Stimulated activated CD8-positive, alpha-beta memory T cell treated with anti-CD3 and anti-CD28 coated beads, Interleukin-7, amount 100 ng/mL, for 24 hours (primary cell): ENCODE measurements at regions not wholly inside any gene's neighbourhood (a gene's known extent, or its start where the extent isn't known, plus 50 kb on each side); places are given as distances from the start of the nearest gene placed in this dataset.
"Not testable (repeated sequence)": the region's sequence is repeated elsewhere in the genome, so short reads cannot be mapped to it uniquely, and the experiment has no call there.

Source experiments
- DNase-seq: peaks from one replicate; pipeline ENCODE4 v3.0.0-alpha.2; 2020; ENCODE audit warnings: low read depth

DNA sequence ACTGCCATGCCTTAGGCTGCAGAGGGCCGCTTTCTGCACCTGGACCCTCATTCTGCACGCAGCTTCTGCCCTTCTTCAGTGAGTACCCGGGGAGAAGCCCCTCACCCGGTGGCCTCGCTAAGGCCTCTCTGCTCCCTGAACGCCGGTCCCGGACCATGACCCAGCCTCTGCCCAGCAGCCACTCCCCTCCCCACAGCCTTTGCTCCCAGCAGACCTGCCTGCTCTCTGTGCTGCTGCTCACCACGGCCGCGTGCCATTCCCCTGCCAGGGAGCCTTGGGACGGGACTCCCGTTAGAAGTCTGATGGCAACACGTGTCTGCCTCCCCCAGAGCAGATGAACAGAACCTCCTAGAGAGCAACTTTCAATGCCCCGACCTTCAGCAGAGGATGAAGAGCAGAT lies 282.8 kb downstream of the NDUFA10 start:
- no peak for DNase-seq

DNA sequence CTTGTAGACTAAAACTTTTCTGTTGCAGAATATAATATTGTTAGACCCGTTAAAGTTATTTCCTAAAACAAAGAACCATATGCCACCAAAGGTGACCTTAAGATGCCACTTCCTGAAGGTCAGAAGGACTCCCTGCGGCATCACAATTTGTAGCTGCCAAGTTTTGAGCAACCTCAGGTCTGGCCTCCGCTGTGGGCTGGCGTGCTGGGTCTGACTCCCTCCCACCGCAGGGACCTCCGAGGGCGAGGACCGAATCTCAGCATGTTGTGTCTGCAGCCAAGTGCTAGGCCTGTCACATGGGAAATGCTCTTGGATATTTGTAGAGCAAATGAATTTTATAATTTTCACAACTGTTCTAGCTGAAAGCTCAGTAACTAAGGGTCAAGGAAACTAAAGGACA lies 285.9 kb downstream of the NDUFA10 start:
- no peak for DNase-seq

DNA sequence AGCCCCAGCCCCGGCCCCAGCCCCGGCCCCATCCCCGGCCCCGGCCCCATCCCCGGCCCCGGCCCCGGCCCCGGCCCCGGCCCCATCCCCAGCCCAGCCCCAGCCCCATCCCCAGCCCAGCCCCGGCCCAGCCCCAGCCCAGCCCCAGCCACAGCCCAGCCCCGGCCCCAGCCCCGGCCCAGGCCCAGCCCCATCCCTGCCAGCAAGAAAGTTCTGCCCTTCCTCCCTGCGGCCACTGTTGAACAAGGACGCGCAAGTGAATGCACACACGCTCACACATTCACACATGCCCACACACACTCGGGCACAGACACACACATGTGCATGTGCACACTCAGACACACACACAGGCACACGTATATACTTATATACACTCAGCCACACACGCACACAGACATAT lies 287.0 kb downstream of the NDUFA10 start:
- no peak for DNase-seq

DNA sequence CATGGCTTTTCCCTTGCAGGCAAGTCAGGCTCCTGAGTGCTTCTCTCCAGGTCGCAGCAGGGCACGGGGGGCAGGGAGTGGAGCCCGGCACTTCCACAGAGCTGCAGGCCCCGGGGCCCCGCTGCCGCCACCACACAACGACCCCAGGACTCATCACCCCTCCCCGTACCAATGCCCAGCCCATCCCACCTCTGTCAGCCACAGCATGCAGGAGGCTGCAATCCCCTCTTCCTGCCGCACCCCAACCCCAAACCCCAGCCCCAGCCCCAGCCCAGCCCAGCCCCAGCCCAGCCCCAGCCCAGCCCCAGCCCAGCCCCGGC lies 288.0 kb downstream of the NDUFA10 start:
- no peak for DNase-seq

DNA sequence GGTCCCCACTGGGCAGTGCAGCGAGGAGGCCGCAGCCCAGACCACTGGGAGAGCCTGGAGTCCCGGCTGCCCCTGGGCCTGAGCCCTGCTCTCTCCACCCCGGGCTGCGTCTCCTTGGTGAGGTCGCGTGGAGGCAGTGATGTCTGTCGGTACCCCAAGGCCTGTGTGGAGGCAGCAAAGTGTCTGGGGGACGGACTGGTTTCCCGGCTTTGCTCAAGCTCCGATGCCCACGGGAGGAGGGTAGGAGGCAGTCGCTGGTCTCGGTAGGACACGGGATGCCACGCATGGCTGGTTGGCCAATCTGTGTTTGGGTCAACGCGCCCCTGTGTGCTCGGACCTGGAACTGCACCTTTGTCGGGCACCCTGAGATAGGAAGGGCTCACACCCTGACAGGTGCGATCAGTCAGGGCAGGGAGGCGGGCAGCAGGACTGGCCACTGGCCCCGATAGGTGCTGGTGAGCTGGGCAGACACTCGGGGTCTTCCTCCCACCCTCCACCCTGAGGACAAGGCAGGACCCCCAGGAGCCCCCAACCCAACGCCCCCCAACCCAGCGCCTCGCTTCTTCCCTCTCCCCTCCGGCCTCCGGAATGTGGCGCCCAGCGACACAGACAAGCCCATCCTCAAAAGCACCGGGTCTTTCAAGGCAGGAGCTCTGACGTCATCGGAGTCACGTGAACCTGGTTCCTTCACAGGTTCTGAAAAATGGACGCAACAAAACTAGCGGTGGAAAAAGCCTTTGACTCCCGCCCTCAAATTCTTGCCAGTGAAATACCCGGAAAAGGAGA lies 288.6 kb downstream of the NDUFA10 start:
- no peak for DNase-seq

DNA sequence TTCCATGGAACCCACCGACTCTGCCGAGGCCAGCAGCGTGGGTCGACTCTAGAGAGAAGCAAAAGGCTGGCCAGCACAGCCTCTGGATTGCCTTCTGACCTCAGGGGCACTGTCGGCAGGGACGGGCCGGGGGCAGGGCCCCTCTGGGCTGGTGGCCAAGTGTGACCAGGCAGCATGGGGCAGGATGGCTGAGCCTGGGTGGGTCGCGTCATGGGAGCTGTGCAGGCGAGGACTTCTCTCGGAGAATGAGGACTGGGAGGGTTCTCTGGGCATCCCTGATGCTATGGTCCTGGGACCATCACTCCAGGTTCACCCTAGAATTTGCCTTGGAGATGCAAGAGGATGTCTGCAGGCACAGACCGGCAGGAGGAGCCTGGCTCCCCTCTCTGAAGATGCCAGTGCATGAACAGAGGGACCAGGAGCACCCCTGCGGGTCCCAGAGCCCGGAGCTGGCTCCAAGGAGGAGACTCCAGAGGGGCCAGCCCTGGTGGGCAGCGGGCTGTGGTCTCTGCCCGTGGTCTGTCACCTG lies 289.2 kb downstream of the NDUFA10 start:
- DNase-seq = no peak

DNA sequence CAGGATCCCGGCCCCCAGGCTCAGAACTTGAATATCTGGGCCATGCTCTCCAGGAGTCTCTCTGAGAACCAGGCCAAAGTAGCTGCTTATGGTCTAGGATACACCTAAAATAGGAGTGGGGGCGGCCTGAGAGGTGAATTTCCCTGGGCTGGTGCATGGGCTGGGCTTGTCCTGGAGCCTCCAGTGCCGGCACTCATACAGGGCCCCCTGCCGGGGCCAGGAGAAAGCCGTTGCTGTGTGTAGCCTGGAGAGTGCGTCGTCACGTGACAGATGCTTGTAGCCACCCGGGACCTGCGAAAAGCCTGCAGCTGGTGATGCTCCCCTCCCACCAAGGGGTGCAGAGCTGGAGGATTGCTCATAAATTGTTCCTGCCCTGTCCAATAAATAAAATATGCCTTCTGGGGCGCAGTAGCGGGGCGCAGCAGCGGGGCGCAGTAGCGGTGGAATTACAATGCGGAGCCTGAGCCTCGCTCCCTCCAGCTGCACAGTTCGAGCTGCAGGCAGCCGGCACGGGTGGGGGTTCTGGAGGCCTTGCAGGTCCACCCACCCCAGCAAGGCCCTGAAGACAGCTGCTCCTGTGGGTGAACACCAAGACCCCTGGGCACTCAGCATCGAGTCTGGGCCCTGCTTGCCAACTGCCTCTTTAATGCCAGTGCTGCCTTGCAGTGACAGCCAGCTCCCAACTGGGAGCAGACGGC lies 289.9 kb downstream of the NDUFA10 start:
- no peak for DNase-seq

DNA sequence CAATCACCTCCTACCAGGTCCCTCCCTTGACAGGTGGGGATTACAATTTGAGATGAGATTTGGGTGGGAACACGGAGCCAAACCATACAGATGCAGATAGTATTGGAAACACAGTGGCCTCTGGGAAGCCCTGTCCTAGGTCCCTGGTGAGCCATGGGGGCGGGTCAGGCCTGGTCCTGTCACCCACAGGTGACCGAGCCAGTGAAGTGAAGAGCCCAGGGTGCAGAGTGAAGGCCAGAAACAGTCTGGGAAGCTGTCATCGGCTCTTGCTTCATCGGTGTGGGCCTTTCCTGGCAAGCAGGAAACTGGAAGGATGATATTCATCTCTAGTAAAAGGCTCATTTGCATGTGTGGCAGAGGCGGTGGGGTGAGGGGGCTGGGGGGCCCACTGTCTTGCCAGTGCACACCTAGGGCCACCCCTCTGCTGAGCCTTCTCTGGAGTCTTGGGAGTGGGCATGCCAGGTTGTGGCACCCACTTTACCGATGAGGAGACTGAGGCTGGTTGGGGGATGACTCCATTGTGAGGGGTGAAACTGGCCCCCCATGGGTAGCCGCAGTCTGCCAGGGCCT lies 290.6 kb downstream of the NDUFA10 start:
- no peak for DNase-seq

DNA sequence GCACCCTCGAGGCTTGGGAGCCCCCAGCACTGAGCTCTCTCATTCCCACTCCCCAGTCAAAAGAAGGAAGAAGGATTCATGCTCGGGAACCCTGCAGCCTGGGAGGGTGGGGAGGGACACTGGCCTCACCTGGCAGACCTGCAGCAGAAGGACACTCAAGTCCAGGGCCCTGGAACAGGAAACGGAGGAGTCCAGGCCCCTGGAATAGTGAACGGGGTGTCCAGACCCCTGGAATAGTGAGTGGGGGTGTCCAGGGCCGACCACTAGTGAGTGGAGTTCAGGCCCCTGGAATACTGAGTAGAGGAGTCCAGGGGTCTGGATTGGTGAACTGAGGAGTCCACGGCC lies 292.5 kb downstream of the NDUFA10 start:
- no peak for DNase-seq

DNA sequence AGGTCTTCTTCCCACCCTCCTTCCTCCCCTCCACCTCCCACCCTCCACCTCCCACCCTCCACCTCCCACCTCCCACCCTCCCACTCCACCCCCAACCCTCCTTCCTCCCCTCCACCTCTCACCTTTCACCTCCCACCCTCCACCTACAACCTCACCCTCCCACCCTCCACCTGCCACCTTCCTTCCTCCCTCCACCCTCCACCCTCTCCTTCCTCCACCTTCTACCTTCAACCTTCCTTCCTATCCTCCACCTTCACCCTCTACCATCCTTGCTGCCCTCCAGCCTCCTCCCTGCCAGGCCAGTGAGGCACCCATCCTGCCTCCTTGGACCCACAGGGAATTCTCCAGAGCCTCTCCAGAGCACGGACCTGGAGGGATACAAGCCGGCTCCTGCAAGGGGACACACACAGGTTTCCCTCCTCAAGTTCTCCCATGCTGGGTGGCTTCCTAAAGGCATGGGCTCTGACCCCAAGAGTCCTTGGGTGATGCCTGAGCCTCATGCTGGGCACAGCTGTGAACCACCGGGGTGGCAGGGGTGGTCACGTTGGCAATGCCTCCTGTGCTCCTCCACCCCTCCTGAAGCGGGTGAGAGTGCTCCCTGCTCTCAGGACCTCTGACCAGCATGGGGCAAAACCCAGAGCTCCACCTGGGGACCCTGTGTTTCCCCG lies 293.0 kb downstream of the NDUFA10 start:
- DNase-seq = no peak

DNA sequence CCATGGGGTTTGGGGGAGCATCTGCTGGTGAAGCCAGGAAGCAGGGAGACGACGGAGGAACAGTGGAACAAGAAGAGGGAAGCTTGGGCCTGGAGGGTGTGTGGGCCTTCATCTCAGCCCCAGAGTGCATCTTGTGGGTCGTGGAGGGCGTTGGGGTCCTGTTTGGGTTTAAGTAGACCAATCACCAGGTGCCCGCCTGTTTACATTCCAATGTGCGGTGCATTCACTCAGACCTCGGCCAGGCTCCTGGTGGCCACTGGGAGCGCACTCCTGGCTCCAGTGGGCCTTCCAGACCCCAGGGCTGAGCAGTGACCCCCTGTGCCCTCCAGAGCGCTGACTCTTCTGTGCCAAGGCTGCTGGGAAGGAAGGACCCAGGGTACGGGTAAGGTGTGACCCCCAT lies 293.7 kb downstream of the NDUFA10 start:
- no peak for DNase-seq

DNA sequence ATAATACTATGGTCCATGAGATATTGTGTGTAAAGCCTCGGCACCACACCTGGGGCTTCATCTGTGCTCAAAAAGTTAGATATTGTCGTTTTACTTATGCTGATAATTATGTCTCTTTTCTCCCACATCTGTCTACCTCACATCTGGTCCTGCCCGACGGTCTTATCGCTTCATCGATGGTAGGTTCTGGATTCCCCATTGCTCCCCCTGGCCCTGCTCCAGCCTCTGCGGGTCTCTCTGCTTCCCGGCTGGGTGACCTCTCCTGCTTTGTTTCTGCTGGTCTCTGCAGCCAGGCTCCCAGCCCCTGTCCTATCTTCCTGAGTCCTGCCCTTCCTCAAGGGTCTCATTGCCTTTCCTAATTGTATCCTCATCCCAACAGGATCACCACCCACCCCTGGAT lies 294.2 kb downstream of the NDUFA10 start:
- no peak for DNase-seq

DNA sequence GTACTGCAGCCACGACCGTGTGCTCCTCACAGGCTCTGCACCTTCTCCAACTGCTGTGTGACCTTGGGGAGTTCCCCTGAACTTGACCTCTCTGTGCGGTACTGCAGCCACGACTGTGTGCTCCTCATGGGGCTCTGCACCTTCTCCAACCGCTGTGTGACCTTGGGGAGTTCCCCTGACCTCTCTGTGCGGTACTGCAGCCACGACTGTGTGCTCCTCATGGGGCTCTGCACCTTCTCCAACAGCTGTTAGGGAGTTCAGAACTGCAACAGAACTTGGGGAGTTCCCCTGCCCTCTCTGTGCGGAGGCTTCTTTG lies 294.6 kb downstream of the NDUFA10 start:
- DNase-seq = not testable (repeated sequence)

DNA sequence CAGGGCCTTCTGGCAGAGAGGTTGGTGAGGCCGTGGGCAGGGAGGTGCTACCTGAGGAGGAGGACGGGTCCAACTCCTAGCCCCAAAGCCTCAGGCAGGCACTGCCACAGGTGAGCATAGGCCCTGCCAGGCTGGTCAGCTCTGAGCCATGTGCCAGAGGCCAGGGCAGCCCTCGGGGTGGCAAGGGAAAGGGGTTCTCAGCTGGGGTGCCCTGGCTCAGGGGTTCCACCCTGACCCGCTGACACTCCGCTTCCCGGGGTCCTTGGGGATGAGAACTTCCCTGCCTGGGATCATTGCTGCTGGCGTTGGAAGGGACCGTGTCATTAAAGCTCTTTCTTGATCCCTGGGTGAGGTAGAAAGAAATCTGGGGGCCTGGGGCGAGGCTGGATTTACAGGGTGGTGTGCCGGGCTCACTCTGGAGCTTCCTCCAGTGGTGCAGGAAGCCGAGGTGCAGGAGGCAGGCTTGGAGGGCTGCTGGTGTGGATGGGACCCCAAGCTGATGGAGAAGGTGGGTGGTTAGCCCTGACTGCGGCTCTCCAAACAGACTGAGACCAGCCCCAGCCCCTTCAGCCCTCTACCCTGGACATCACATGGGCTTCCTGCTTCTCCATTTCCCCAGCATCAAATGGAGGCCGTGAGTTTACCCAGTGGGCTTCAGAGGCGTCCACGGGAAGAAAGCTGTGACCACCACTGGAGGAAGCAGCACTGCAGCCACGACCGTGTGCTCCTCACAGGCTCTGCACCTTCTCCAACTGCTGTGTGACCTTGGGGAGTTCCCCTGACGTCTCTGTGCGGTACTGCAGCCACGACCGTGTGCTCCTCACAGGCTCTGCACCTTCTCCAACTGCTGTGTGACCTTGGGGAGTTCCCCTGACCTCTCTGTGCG lies 295.2 kb downstream of the NDUFA10 start:
- DNase-seq = no peak

DNA sequence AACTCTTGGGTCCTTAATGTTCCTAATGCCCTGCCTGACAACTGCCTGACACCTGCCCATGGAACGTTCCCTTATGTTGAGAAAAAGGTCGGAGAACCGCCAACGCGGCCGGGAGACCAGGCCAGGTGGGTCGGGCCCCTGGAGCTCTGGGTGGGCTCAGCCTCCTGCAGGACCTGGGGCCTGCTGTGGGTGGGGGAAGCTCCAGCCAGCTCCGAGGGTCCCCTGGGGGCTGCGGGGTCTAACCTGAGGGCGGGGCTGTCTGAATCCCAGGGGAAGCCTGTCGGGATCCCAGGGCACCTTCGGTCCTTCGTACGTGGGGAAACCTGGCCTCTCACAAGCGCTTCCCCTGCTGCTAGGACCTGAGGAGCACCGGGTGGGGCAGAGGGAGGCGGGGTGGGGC lies 296.0 kb downstream of the NDUFA10 start:
- no peak for DNase-seq

DNA sequence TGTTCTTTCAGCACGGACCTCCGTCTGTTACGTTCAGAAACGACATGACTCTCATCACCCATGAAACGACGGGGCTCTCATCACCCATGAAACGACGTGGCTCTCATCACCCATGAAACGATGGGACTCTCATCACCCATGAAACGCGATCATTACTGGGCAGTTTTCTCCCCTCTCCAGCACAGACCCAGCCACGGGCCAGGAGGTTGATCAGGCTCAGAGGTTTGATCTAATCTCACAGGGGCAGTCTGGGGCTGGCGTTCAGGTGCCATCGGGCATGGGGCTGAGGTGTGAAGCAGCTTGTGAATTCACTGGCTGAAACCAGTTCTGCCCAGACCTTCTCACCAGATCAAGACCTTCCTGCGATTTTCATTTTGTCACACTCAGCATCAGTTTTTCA lies 296.4 kb downstream of the NDUFA10 start:
- no peak for DNase-seq

DNA sequence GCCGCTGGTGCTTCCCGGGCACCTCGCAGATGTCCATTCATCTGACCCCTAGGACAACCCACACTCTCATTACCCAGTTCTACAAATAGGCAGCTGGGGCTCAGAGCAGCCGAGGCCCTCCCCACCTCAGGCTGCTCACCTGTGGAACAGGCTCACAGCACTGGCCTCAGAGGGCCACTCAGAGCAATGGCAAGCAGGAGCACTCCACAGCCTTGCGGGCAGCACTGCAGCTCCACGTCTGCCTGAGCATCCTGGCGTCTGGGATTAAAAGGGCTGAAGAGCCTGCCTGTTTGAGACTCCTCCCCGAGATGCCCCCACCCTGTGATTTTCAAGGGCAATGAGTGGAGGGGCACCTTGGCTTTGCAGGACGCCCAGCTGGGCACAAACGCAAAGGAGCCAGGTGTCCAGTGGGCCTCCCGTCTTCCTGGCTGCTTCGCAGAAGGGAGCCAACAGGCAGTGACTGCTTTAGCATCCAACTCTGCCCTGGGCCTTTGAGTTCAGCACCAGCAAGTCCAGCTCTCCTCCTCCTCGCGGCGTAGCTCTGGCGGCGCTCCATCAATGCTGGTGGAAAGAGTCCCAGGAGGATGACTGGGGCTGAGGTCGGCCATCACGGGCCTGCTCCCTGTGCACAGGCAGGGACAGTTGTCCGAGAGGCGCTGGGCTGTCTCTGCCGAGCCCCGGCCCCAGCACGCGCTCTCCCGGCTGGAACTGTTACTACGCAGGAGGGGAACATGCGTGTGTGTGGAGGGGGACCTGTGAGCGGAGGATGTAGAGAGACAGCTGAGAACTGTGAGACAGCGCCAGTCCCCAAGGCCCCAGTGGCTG lies 297.2 kb downstream of the NDUFA10 start:
- DNase-seq = no peak

DNA sequence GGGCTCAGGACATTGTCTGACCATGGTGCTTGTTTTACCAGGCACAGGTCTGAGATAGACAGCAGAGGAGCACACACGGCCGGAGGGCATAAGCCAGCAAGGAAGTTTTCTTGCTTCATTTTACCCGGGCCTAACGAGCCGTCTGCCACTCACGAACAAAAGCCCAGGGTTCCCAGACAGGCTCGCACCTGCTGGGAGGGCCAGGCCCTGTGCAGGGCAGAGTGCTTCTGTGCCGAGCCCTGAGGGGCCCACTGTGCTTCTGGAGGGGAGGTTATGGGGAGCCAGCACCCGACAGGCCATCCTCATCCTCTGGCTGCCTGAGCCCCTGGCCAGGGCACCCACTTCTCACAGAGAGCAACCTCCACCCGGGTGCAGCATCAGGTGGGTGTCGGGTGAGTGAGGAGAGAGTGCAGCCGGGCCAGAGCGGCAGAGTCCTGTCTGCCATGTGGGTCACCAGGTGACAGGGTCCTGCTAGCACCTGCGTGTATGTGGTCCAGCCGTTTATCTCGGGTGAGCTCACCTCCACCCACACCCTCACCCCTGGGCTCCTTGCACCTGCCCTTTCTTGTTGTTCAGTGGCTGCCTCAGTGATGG lies 297.9 kb downstream of the NDUFA10 start:
- no peak for DNase-seq

DNA sequence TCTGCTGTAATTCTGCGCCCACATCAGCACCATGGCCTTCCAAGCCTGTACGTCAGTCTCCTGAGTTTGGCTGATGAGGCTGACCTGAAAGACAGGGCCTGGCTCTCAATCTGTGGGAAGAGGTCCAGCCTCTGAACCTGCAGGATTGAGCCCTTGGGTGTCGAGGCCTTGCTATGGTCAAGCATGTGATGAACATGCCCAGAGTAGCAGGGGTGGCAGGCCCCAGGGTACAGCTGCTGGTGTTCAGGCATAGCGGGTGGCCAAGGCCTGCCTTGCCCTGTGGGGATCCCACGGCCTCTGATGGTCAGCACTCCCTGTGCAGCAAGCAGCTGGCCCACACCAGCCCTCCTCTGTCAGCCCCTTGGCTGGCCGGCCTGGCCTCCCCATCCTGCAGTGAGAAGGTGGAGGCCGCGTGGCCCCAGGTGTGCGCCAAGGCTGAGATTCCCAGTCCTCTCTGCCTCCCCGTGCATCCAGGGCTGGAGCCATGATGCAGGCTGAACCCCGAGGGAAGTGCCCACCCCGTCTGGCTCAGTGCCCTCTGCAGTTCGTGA lies 298.4 kb downstream of the NDUFA10 start:
- no peak for DNase-seq

DNA sequence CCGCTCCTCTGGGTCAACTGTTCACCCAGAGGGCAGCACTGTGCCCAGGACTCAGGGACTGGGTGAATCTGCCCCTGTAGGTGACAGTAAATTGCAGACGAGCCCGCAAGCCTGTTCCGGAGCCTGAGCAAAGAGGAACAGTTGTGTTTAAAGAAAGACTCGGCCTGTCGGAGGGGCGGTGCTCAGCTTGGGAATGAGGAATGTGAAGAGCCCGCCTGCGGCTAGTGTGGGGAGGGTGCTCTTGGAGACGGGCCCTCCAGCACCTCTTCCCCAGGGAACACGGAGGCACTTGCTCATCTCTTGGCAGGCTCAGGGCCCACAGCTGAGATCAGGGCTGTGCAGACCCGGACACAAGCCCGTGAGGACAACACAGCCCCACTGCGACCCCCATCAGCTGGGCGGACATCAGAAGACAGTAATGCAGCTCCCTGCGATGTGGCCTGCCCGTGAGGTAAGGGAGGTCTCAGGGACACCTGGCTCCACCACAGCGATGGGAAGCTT lies 299.0 kb downstream of the NDUFA10 start:
- DNase-seq = no peak
